ENCODE measurements at regions not wholly inside any gene's neighbourhood (a gene's known extent, or its start where the extent isn't known, plus 50 kb on each side); places are given as distances from the start of the nearest gene placed in this dataset.

- TF ChIP-seq CTCF (IDR thresholded peaks at IDR 0.05): no peak
- TF ChIP-seq POLR2A (IDR thresholded peaks at IDR 0.05): no peak
Measured at GRCh38 chr6:120903836-120904235, 430.4 kb downstream of the TBC1D32 start.

Data from lower leg skin (tissue), 3 donors.